GM18511 (cell line): ENCODE measurements at regions not wholly inside any gene's neighbourhood (a gene's known extent, or its start where the extent isn't known, plus 50 kb on each side); places are given as distances from the start of the nearest gene placed in this dataset.

Source experiments
- ATAC-seq: cut with Tn5 transposase; IDR thresholded peaks from one replicate; pipeline ENCODE4 v1.9.1; 2021; ENCODE audit warnings: mild to moderate bottlenecking, moderate library complexity; ENCODE audit not compliant: unreplicated experiment

- ATAC-seq = no peak
These were observed 73.4 kb downstream of the NTMT2 start for GRCh38 chr1:170219163-170219562.

DNA sequence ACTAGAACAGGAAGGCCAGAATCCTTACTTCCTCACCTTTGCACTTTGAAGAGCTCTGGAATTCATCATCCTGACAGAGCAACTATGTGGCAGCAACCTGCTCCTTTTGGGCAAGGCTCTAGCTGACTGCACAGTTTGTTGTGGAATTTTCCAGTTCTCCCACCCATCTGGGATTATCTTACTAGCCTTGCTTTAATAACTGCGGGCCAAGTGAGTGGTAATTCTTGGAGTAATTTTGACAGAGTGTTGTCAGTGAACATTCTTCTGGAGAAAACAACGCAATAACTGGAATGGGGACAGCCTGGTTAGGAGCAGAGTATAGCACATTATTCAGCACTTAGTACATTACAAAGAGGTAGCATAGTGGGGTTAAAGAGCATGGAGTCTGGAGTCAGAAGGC is 75.3 kb downstream of the NTMT2 start:
- ATAC-seq = no peak

- no peak for ATAC-seq
These were observed 75.7 kb downstream of the NTMT2 start for GRCh38 chr1:170221495-170221894.

DNA sequence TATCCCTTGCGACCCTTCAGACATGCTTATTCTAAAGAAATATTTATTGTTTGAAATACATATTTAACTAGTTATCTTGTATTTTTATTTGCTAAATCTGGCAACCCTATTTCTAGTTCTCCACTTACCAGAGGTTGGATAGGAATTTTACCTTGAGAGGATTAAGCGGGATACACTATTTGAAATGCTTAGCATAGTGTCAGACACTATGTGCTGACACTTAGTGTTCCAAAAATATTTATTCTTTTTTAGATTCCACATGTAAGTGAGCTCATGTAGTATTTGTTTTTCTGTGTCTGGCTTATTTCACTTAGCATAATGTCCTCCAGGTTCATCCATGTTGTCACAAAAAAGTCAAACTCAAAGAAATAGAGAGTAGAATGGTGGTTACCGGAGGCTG is 78.7 kb downstream of the NTMT2 start:
- no peak for ATAC-seq

GRCh38 chr1:170225781-170226530 is 80.2 kb downstream of the NTMT2 start:
- ATAC-seq = no peak

DNA sequence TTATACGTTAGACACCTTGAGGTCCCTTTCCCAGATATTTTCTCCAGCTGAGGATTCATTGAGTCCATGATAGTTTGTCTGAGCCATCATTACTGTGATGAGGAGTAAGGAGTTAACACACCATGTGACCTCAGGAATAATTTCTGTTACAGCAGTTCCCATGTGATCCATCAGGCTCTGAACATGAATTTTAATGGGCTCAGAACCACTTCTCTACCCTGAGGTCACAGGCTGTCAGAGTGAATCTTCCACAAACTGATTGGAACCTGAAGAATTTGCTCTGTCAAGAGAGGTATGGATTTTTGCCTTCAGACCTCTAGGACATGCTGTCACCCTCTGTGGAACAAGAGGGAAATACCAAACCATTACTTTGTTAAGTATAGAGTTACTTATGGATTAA is 81.0 kb downstream of the NTMT2 start:
- ATAC-seq = no peak

DNA sequence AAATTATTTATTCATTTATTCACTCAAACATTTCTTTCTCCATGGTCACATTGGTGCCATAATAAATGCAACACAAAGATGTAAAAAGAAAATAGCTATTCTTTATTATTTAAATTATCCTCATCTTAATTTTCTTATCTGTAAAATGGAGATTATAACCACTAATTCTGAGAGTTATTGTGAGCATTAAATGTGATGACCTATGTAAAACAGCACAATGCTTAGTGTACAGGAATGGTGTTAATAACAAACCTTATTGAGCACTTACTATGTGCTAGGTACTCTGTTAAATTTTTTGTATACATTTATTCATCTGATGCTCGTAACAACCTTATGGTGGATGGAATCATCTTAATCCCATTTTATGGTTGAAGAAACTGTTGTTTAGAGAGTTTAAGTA is 84.6 kb downstream of the NTMT2 start:
- no peak for ATAC-seq

DNA sequence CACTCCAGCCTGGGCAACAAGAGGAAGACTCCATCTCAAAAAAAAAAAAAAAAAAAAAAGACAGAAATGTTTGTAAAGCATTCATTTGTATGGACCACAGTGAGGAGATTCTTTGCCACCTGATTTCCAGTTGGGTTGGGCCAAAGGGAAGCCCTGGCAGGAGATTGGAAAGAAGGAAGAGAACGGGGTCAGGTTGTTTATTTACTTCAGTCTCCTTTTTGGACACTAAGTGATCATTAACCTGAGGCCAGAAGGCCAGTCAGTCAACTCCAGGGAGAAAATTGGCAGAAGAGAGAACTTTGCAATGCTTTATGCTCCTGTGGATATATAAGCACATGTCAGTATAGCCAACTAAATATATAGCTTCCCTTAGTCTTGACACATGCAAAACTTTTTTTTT is 85.9 kb downstream of the NTMT2 start:
- ATAC-seq = no peak

DNA sequence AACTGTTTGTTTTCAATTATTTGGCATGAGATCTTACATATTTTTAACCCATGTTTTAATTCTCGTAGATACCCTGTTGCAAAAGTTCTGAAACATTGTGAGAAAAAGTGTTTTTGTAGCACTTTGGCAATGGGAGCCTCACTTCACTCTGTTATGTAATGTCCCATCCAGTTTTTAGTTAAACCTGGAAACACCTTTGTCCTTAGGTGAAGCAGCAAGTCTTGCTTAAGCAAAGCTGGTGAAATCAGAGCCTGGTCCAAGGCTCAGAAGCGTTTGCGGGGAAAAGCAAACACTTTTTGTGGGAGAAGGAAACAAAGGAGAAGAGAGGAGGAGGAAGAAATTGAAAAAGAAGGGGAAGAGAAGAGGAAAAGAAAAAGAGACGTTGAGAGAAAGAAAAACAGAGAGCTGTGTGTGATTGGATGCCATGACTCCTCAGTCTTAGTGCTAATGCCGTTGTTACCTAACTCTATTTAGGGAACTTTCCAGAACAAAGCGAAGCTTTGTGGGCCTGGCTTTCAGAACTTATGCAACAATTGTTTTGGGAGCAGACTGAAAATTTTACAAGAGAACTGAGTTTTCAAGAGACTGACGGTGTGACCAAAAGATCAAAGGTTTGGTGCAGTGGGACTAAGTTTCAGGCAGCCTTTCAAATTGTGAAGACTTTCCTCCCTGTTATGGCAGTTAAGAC is 93.1 kb downstream of the NTMT2 start:
- ATAC-seq = no peak

DNA sequence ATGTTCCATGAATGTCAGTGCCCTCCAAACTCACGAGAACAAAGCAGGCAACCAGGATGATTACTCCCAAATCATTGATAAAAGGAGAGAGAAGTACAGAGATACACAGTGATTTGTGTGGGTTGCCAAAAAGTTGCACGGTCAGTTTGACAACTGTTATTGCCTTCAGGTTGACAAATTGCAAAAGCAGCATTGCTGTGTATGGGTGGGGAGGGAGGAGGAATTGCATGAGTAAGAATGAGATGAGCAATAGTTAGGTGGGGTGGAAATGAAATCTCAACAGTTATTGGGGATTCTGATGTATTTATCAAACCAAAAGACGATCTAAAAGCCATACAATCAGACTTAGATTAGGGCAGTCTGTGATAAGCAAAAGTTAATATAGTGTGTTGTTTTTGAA is 93.7 kb downstream of the NTMT2 start:
- ATAC-seq = no peak

- peak; percentile 98 for ATAC-seq
These were observed 94.7 kb downstream of the NTMT2 start for GRCh38 chr1:170240409-170240808.

- no peak for ATAC-seq
These were observed 95.6 kb downstream of the NTMT2 start for GRCh38 chr1:170241266-170241851.

GRCh38 chr1:170247751-170248521 is 102.2 kb downstream of the NTMT2 start:
- ATAC-seq = peak; percentile 76

DNA sequence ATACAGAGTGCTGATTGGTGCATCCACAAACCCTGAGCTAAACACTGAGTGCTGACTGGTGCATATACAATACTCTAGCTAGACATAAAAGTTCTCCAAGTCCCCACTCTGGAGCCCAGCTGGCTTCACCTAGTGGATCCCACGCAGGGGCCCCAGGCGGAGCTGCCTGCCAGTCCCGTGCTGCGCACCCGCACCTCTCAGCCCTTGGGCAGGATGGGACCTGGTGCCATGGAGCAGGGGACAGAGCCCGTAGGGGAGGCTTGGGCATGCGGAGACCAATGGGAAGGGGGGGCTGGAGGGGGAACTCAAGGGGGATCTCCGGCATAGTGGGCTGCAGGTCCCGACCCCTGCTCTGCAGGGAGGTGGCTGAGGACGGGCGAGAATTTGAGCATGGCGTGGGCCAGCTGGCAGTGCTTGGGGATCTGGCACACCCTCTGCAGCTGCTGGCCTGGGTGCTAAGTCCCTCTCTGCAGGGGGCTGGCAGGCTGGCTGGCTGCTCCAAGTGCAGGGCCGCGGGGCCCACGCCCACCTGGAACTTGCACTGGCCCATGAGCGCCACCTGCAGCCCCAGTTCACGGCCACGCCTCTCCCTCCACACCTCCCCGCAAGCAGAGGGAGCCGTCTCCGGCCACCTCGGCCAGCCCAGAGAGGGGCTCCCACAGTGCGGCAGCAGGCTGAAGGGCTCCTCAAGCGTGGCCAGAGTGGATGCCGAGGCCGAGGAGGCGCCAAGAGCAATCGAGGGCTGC is 104.9 kb downstream of the NTMT2 start:
- ATAC-seq = no peak

DNA sequence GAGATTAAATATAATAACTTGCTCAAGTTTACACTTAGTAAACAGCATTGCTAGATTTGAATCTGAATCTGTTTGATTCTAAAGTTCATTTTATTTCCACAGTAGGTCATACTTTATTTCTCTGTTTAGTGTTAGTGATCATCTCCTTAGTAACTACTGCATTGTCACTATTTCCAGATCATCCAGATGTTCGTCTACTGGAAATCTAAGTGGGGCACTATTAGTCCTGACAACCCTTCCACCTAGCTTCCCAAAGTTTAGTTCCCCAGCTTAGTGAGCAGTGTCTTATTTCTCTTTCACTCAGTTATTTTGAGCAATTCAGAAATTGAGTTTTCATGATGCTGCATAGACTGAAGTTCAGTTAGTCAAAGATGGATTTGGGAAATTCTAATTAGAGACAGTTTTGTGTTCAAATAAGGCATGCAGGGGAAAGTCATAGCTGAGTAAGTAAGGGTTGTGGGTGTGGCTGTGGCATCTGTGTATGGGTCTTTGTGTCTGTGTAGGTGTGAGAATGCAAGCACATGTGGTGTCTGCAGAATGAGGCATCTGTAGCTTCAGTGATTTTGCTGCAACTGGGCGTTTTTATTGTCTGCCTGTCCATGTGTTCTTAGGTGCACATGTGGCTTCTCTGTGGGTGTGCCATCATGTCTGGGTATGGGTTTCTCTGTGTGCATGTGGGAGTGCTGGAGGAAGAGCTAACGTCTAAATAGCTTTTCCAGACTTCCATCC is 107.3 kb downstream of the NTMT2 start:
- ATAC-seq = no peak

DNA sequence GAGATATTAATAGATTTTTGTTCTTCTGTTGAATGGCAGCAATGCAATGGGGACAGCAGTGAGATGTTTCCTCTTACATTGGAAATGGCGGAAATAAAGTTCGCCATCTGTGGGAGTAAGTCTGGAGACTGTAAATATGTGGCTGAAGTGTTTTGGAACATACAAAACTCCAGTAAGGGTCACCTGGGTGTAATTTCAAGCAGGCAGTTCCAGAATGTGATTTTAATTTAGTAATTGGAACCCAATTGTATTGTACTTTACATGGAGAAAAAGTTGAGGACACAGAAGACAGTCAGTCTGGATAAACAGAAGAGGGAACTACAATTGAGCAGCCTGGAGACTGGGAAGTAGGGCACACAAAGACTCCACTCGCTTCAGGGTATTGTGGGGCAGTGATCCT is 108.6 kb downstream of the NTMT2 start:
- ATAC-seq = no peak

- no peak for ATAC-seq
These were observed 115.9 kb downstream of the NTMT2 start for GRCh38 chr1:170261669-170262068.

GRCh38 chr1:170262276-170262939 is 116.6 kb downstream of the NTMT2 start:
- ATAC-seq = no peak

DNA sequence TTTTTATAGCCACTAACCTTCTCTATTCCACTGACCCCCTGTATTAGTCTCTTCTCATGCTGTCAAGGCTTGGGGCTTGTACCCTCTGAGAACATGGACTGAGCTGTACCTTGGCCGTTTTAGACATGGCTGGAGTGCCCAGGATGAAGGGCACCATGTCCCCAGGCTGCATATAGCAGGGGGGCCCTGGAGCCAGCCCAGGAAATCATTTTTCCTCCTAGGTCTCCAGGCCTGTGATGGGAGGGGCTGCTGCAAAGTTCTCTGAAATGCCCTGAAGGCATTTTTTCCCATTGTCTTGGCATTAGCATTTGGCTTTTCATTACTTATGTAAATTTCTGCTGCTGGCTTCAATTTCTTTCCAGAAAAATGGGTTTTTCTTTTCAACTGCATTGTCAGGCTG is 119.5 kb downstream of the NTMT2 start:
- ATAC-seq = no peak

DNA sequence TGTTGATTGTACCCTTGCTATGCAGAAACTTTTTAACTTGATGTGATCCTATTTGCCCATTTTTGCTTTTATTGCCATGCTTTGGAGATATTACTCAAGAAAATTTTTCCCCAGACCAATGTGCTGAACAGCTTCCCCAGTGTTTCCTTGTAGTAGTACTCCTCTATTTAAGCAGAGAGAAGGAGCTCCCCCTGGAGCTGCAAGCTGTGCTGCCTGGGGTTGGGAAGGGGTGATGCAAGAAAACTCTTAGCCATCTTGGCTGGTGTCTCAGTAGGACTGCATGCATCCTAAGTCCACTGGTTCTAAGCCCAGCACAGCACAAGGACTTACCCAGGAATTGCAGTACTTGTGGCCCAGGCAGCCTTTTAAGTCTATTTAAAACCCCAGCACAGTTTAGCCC is 121.6 kb downstream of the NTMT2 start:
- ATAC-seq = no peak
